Upper lobe of right lung (tissue), 1 donor: ENCODE measurements at regions not wholly inside any gene's neighbourhood (a gene's known extent, or its start where the extent isn't known, plus 50 kb on each side); places are given as distances from the start of the nearest gene placed in this dataset.

Source experiments
- ATAC-seq: fragments of 200-7000 bp; cut with Tn5 transposase; one replicate; pipeline ENCODE4 v1.9.1; 2020; ENCODE audit warnings: mild to moderate bottlenecking, moderate library complexity
- DNase-seq: peaks from one replicate; pipeline ENCODE4 v3.0.0-alpha.2; 2020
- H3K27ac ChIP-seq: fragments of 200-600 bp; one replicate; pipeline ENCODE4 v1.8.0; 2022
- H3K27me3 ChIP-seq: fragments of 200-600 bp; one replicate; pipeline ENCODE4 v1.8.0; 2022; ENCODE audit warnings: mild to moderate bottlenecking
- H3K36me3 ChIP-seq: fragments of 200-600 bp; one replicate; pipeline ENCODE4 v1.8.0; 2022
- H3K4me1 ChIP-seq: fragments of 200-600 bp; one replicate; pipeline ENCODE4 v1.8.0; 2022
- H3K4me3 ChIP-seq: fragments of 200-600 bp; one replicate; pipeline ENCODE4 v1.8.0; 2022; ENCODE audit warnings: mild to moderate bottlenecking
- H3K9me3 ChIP-seq: fragments of 200-600 bp; one replicate; pipeline ENCODE4 v1.8.0; 2022
- CTCF ChIP-seq: fragments of 200-600 bp; IDR thresholded peaks from one replicate; pipeline ENCODE4 v1.8.0; 2022; ENCODE audit warnings: antibody characterized with exemption
- intact Hi-C: fragments of 100-400 bp; cut with DNase I; formaldehyde crosslinking; loops from one replicate; pipeline ENCODE4 v1.11.0; 2022
- donor health status: DM: no; HTN: yes; CAD: no; lungs with severe emphysema.

DNA sequence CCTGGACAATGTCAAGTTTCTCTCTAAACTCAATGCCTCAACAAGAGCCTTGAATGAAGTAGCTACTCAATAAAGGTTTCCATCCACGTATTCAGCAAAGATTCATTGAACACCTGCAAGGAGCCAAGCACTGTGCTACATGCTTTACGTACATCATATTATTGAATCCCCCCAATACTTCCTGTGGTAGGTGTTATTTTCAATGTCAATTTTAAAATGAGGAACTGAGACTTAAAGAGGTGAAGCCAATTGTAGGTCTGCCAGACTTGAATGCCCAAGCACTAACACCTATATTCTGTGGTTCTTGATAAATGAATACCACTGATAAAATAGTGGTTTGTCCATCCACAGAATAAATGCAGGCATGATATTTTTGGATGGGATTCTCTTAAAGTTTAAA is 162.3 kb downstream of the DRD1 start:
- no peak overlapping the region for H3K27ac ChIP-seq
- H3K4me1 ChIP-seq, result no peaks in the 10 kb centered on the region
- no peaks in the 10 kb centered on the region for H3K36me3 ChIP-seq
- H3K27me3 ChIP-seq, result peaks cover 6% of the 10 kb centered on the region
- TF ChIP-seq CTCF, result no peak
- DNase-seq, result no peak
- intact Hi-C loops, result no loop called here
- no peak for ATAC-seq
- no peak overlapping the region for H3K4me3 ChIP-seq
- H3K9me3 ChIP-seq, result no peaks in the 10 kb centered on the region

DNA sequence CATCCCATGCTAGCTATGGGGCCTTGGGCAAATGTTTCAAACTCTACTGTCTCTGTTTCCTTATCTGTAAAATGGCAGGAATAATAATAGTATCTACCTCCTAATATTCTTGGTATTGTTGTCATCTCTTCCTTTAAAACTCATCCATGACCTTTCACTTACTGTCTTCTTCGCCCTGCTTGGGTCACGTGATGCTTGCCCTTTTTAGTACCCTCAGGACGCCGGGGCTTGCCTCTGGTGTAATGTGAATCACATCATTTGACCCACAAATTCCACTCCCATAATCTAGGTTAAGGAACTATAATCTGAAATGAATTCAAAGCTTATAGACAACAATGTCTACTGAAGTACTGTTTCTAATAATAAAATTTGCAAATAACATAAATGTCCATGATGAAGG is 162.7 kb downstream of the DRD1 start:
- DNase-seq (no peak), ATAC-seq (no peak)
- no peak overlapping the region for H3K27ac ChIP-seq
- no peaks in the 10 kb centered on the region for H3K9me3 ChIP-seq
- peaks cover 6% of the 10 kb centered on the region for H3K27me3 ChIP-seq
- H3K4me1 ChIP-seq, result no peaks in the 10 kb centered on the region
- intact Hi-C loops, result no loop called here
- H3K4me3 ChIP-seq, result no peak overlapping the region
- no peaks in the 10 kb centered on the region for H3K36me3 ChIP-seq
- no peak for TF ChIP-seq CTCF

- no peaks in the 10 kb centered on the region for H3K36me3 ChIP-seq
- intact Hi-C loops, result no loop called here
- H3K4me1 ChIP-seq, result no peaks in the 10 kb centered on the region
- ATAC-seq (no peak), DNase-seq (no peak)
- no peak overlapping the region for H3K27ac ChIP-seq
- H3K4me3 ChIP-seq, result no peak overlapping the region
- no peaks in the 10 kb centered on the region for H3K9me3 ChIP-seq
- H3K27me3 ChIP-seq, result peaks cover 6% of the 10 kb centered on the region
- no peak for TF ChIP-seq CTCF
These were observed 164.5 kb downstream of the DRD1 start for GRCh38 chr5:175279506-175279905.

GRCh38 chr5:175275748-175276147 is 168.2 kb downstream of the DRD1 start:
- no peak for TF ChIP-seq CTCF
- no peaks in the 10 kb centered on the region for H3K4me1 ChIP-seq
- DNase-seq, result no peak

GRCh38 chr5:175275097-175275496 is 168.9 kb downstream of the DRD1 start:
- ATAC-seq, result no peak
- TF ChIP-seq CTCF, result no peak
- Histone ChIP-seq H3K27ac (no peak overlapping the region), H3K4me1 (no peaks in the 10 kb centered on the region), H3K36me3 (no peaks in the 10 kb centered on the region), H3K4me3 (no peak overlapping the region), H3K9me3 (no peaks in the 10 kb centered on the region), H3K27me3 (peaks cover 6% of the 10 kb centered on the region)
- DNase-seq, result no peak
- intact Hi-C loops, result no loop called here

More at GRCh38 chr5:175275748-175276147, 168.2 kb downstream of the DRD1 start:
- no peak overlapping the region for H3K4me3 ChIP-seq
- intact Hi-C loops, result no loop called here
- ATAC-seq, result no peak
- no peaks in the 10 kb centered on the region for H3K9me3 ChIP-seq
- H3K27ac ChIP-seq, result no peak overlapping the region
- H3K36me3 ChIP-seq, result no peaks in the 10 kb centered on the region
- peaks cover 6% of the 10 kb centered on the region for H3K27me3 ChIP-seq

DNA sequence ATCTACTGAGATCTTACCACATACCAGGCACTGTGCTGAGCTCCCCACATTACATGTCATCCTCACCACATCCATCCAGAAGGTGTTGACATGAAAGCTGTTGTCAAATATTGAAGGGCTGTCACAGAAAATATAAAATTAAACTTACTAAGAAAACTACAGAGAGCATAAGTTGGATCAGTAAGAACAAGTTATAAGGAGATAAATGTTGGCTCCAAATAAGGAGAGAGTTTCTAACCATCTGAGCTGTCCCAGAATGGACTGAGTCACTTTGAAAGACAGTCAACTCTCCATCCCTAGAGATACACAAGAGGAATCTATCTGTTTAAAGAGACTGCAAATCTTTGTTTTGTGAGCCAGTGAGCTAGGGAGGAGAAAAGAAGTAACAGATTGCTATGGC is 169.8 kb downstream of the DRD1 start:
- H3K27me3 ChIP-seq, result peaks cover 6% of the 10 kb centered on the region
- H3K27ac ChIP-seq, result no peak overlapping the region
- TF ChIP-seq CTCF, result no peak
- H3K4me3 ChIP-seq, result no peak overlapping the region
- intact Hi-C loops, result no loop called here
- H3K9me3 ChIP-seq, result no peaks in the 10 kb centered on the region
- H3K36me3 ChIP-seq, result no peaks in the 10 kb centered on the region
- ATAC-seq, result no peak
- no peak for DNase-seq
- H3K4me1 ChIP-seq, result no peaks in the 10 kb centered on the region
